Parathyroid adenoma (tissue), 2 donors: ENCODE measurements at regions not wholly inside any gene's neighbourhood (a gene's known extent, or its start where the extent isn't known, plus 50 kb on each side); places are given as distances from the start of the nearest gene placed in this dataset.

ENCODE experiments used
- H2AFZ ChIP-seq: fragments of 300-600 bp; sonication (generic); one replicate; pipeline ENCODE4 v1.7.0; 2017; ENCODE audit warnings: antibody characterized with exemption, mild to moderate bottlenecking
- H3K27ac ChIP-seq: fragments of 300-600 bp; sonication (generic); one replicate; pipeline ENCODE4 v1.7.0; 2017
- H3K27me3 ChIP-seq: fragments of 300-600 bp; sonication (generic); one replicate; pipeline ENCODE4 v1.7.0; 2017; ENCODE audit warnings: low read length; ENCODE audit not compliant: control insufficient read depth, insufficient read depth
- H3K36me3 ChIP-seq: fragments of 300-600 bp; sonication (generic); one replicate; pipeline ENCODE4 v1.7.0; 2017; ENCODE audit warnings: low read length; ENCODE audit not compliant: control insufficient read depth, insufficient read depth
- H3K4me1 ChIP-seq: fragments of 300-600 bp; sonication (generic); one replicate; pipeline ENCODE4 v1.7.0; 2017; ENCODE audit warnings: control low read depth
- H3K4me2 ChIP-seq: fragments of 300-600 bp; sonication (generic); one replicate; pipeline ENCODE4 v1.7.0; 2017; ENCODE audit warnings: low read length
- H3K4me3 ChIP-seq: fragments of 300-600 bp; sonication (generic); one replicate; pipeline ENCODE4 v1.7.0; 2017; ENCODE audit warnings: low read depth, low read length
- H3K79me2 ChIP-seq: fragments of 300-600 bp; sonication (generic); one replicate; pipeline ENCODE4 v1.7.0; 2017; ENCODE audit warnings: control low read depth
- H3K9ac ChIP-seq: fragments of 300-600 bp; sonication (generic); one replicate; pipeline ENCODE4 v1.7.0; 2017; ENCODE audit warnings: mild to moderate bottlenecking
- H3K9me3 ChIP-seq: fragments of 300-600 bp; sonication (generic); one replicate; pipeline ENCODE4 v1.7.0; 2017; ENCODE audit warnings: low read length; ENCODE audit not compliant: control insufficient read depth
- TF ChIP-seq, protein P1 (sequence below): fragments of 300-600 bp; sonication (generic); IDR thresholded peaks from one replicate; pipeline ENCODE4 v1.7.0; 2017; ENCODE audit warnings: antibody characterized with exemption, mild to moderate bottlenecking
- donor health status: primary hyperparathyroidism.

DNA sequence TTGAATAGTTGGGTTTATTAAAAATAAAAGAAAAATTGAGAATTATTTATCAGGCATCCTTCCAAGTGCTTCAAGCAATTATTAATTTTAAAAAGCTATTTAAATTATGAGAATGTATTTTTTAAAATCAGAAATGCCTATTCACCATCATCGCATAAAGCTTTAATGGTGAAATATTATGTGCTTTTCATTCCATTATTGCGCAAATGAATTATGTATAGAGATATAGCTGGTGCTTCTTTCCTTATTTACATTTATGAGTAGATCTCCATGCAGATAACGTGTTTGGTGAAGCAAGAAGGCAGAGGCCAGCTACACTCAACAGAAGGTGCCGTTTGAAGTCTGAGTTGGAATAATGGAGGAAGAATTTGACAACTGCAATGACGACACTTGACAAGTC lies 549.1 kb upstream of the DPP6 start:
- Histone ChIP-seq H3K27ac (no peak overlapping the region), H2AFZ (no peak overlapping the region), H3K4me3 (no peak overlapping the region), H3K27me3 (no peaks in the 10 kb centered on the region), H3K79me2 (no peaks in the 10 kb centered on the region), H3K9me3 (no peaks in the 10 kb centered on the region), H3K4me2 (no peak overlapping the region), H3K9ac (no peak overlapping the region), H3K4me1 (no peaks in the 10 kb centered on the region), H3K36me3 (no peaks in the 10 kb centered on the region)
- TF ChIP-seq, protein P1, sequence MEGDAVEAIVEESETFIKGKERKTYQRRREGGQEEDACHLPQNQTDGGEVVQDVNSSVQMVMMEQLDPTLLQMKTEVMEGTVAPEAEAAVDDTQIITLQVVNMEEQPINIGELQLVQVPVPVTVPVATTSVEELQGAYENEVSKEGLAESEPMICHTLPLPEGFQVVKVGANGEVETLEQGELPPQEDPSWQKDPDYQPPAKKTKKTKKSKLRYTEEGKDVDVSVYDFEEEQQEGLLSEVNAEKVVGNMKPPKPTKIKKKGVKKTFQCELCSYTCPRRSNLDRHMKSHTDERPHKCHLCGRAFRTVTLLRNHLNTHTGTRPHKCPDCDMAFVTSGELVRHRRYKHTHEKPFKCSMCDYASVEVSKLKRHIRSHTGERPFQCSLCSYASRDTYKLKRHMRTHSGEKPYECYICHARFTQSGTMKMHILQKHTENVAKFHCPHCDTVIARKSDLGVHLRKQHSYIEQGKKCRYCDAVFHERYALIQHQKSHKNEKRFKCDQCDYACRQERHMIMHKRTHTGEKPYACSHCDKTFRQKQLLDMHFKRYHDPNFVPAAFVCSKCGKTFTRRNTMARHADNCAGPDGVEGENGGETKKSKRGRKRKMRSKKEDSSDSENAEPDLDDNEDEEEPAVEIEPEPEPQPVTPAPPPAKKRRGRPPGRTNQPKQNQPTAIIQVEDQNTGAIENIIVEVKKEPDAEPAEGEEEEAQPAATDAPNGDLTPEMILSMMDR = no peak

DNA sequence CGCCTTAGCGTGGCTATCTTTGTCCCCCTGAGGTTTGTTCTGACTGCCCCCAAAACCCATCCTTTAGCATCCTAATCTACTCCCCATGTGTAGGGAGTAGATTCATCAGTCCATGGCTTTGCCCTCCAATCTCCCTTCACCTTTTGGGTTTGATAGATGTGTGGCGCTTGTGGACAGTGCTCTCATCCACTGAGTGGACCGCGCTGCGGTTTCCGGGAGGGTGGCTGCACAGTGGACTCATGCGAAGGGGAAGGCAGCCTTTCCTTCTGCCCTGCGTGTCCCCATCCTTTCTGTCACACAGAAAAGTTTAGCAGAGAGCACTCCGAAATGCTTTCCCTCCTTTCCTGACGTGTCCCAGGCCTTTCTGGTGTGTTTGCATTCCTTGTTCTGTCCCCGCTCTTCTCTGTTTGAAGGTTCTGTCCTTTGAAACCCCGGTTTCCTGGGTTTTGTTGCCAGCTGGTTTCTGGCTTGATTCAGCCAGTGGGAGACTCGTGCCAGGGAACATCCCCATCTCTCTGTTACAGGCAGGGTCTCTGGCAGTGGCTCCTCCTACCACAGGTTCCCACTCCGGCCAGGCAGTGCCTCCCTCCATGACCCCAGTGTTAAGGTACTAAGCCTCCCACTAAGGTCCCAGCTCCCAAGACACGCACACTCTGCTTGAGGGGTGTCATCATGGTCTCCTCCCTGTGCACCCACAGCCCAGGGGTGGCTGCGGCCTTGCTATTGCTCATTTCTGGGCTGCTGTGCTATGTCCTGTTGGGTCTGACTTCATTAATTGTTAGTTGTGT lies 547.7 kb upstream of the DPP6 start:
- TF ChIP-seq, protein P1 = no peak
- Histone ChIP-seq H3K4me1 (no peaks in the 10 kb centered on the region), H3K4me2 (no peak overlapping the region), H3K27me3 (no peaks in the 10 kb centered on the region), H2AFZ (no peak overlapping the region), H3K36me3 (no peaks in the 10 kb centered on the region), H3K9ac (no peak overlapping the region), H3K27ac (no peak overlapping the region), H3K9me3 (no peaks in the 10 kb centered on the region), H3K79me2 (no peaks in the 10 kb centered on the region), H3K4me3 (no peak overlapping the region)

DNA sequence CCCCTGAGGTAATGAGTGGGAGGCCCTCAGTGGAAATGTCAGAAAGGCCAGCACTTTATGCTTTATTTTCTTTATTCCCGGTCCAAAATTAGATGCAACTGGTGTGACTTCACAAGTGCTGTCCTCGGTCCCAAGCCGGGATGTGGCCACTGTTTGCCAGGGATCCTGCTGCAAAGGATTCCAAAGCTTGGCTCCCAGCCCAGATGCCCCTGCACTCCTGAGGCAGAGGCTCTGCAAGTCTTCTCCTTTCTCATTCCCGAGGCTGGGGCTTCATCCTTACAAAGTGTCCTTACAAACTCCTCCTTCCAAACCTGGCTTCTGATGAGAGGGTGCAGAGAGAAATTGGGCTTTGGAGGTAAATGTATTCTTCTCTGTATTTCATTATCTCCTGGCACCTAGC lies 544.3 kb upstream of the DPP6 start:
- H3K79me2 ChIP-seq = no peaks in the 10 kb centered on the region
- H3K9me3 ChIP-seq = no peaks in the 10 kb centered on the region
- no peaks in the 10 kb centered on the region for H3K27me3 ChIP-seq
- no peak overlapping the region for H2AFZ ChIP-seq
- H3K4me3 ChIP-seq = no peak overlapping the region
- H3K4me1 ChIP-seq = no peaks in the 10 kb centered on the region
- H3K4me2 ChIP-seq = no peak overlapping the region
- TF ChIP-seq, protein P1 = no peak
- no peak overlapping the region for H3K9ac ChIP-seq
- no peak overlapping the region for H3K27ac ChIP-seq
- H3K36me3 ChIP-seq = no peaks in the 10 kb centered on the region

DNA sequence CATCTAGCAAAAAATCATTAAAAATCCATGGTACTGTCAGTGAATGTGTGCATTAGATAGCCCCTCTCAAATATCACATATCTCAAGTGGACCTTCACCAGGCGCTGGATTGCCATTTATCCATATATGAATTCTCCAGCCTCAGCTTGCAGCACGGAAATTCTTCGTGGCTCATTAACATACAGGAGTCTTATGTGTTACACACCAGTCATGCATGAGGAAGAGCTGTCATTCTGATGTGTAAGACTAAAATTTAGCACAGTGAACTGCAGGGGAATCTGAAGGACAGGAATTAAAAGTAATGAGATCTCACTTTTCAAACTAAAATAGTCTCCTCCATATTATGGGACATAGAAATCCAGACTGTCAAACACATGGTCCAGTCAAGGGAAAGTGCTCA lies 542.4 kb upstream of the DPP6 start:
- no peaks in the 10 kb centered on the region for H3K79me2 ChIP-seq
- H3K9me3 ChIP-seq = no peaks in the 10 kb centered on the region
- no peaks in the 10 kb centered on the region for H3K4me1 ChIP-seq
- H2AFZ ChIP-seq = no peak overlapping the region
- no peaks in the 10 kb centered on the region for H3K36me3 ChIP-seq
- H3K4me2 ChIP-seq = no peak overlapping the region
- no peak overlapping the region for H3K4me3 ChIP-seq
- no peak overlapping the region for H3K9ac ChIP-seq
- H3K27ac ChIP-seq = no peak overlapping the region
- TF ChIP-seq, protein P1 = no peak
- no peaks in the 10 kb centered on the region for H3K27me3 ChIP-seq

DNA sequence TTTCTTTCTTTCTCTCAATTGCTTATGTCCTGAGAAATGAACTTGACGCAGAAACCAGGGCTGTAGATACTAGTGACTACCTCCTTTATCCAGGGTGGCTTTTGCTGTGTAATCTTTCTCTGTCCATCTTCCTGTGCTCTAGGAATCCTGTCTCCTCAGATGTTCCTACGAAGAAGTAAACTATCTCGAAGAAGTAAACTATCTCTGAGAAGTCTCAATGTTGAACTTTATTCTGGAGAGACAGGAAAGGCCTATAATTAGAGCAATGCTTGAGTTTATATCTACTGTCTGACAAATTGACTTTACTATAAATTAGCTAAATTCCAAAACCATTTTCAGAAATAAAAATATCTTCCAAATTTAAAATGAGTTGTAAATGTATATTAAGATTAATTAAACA lies 541.5 kb upstream of the DPP6 start:
- H3K79me2 ChIP-seq = no peaks in the 10 kb centered on the region
- no peaks in the 10 kb centered on the region for H3K36me3 ChIP-seq
- no peak overlapping the region for H2AFZ ChIP-seq
- H3K4me1 ChIP-seq = no peaks in the 10 kb centered on the region
- no peak overlapping the region for H3K4me3 ChIP-seq
- H3K4me2 ChIP-seq = no peak overlapping the region
- H3K9me3 ChIP-seq = no peaks in the 10 kb centered on the region
- no peak overlapping the region for H3K27ac ChIP-seq
- no peaks in the 10 kb centered on the region for H3K27me3 ChIP-seq
- TF ChIP-seq, protein P1 = no peak
- H3K9ac ChIP-seq = no peak overlapping the region
